OCI-LY1 (cell line): ENCODE measurements at regions not wholly inside any gene's neighbourhood (a gene's known extent, or its start where the extent isn't known, plus 50 kb on each side); places are given as distances from the start of the nearest gene placed in this dataset.

Source experiments
- CTCF ChIP-seq: fragments of 200-600 bp; sonication (generic), shearing (Covaris generic); IDR thresholded peaks from 2 replicates; pipeline ENCODE4 v1.5.1; 2017; ENCODE audit warnings: mild to moderate bottlenecking, antibody characterized with exemption, low read length, moderate library complexity, mixed read lengths
- EZH2 ChIP-seq: fragments of 200-600 bp; sonication (generic), shearing (Covaris generic); IDR thresholded peaks from 2 replicates; pipeline ENCODE4 v1.8.0; 2017; ENCODE audit warnings: borderline replicate concordance, mixed run types, mild to moderate bottlenecking, antibody characterized with exemption, low read length, moderate library complexity, mixed read lengths

DNA sequence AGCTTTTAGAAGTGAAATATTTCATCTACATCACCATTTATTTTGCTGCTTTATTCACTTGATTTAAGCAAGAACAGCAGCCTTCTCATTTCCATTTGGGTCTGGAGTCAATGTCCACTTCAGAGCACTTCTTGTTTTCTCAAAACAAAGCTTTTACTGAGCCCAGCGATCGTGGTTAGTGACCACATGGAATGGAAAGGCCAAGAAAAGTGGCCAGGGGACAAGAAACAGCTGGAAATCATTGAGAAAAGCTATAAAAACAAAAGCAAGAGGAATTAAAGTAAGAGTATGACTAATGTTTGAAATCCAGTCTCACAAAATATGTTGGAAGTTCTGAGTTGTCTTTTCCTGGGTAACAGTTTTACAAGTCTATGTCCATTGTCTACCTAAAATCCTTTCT lies 328.4 kb upstream of the INTU start:
- TF ChIP-seq CTCF = no peak
- TF ChIP-seq EZH2 = no peak
